Mammary epithelial cell (primary cell): ENCODE measurements at regions not wholly inside any gene's neighbourhood (a gene's known extent, or its start where the extent isn't known, plus 50 kb on each side); places are given as distances from the start of the nearest gene placed in this dataset.

ENCODE experiments used
- CTCF ChIP-seq, 2 donors: IDR thresholded peaks in 1 of 2; conservative IDR thresholded peaks in 1 of 2; 2 replicates each; pipeline ENCODE4 v1.5.1; 2011 to 2012; ENCODE audit warnings: inconsistent platforms in 2 of 2, low read length in 2 of 2, mild to moderate bottlenecking in 2 of 2, control low read depth in 1 of 2, low read depth in 1 of 2; ENCODE audit not compliant: insufficient read depth in 1 of 2; ENCODE audit errors: extremely low read depth in 1 of 2
- EZH2 ChIP-seq: IDR thresholded peaks from 2 replicates; pipeline ENCODE4 v1.6.1; 2012; ENCODE audit warnings: low read length, inconsistent platforms, borderline replicate concordance

GRCh38 chr9:26358836-26359235 lies 533.8 kb downstream of the CAAP1 start:
- TF ChIP-seq CTCF (conservative IDR thresholded peaks at IDR 0.05 in 1 of 2, IDR thresholded peaks at IDR 0.05 in 1 of 2; ENCODE audit: extremely low read depth in 1 of 2, insufficient read depth in 1 of 2, low read depth in 1 of 2, low read length in 2 of 2) (no peak), EZH2 (no peak)
